ENCODE measurements at regions not wholly inside any gene's neighbourhood (a gene's known extent, or its start where the extent isn't known, plus 50 kb on each side); places are given as distances from the start of the nearest gene placed in this dataset.

GRCh38 chr6:51277474-51277873 is 458.8 kb downstream of the TFAP2B start:
- TF ChIP-seq GATA2 (IDR thresholded peaks at IDR 0.05; ENCODE audit: low read depth, low read length), result no peak
- no peak for TF ChIP-seq GATA3 (IDR thresholded peaks at IDR 0.05; ENCODE audit: low read depth, low read length)

Data from SH-SY5Y (cell line).